ENCODE measurements at regions not wholly inside any gene's neighbourhood (a gene's known extent, or its start where the extent isn't known, plus 50 kb on each side); places are given as distances from the start of the nearest gene placed in this dataset.

- TF ChIP-seq CTCF (conservative IDR thresholded peaks at IDR 0.05; ENCODE audit: low read depth, low read length) (no peak), EZH2phosphoT487 (IDR thresholded peaks at IDR 0.05; ENCODE audit: borderline replicate concordance, low read length) (no peak), EZH2 (IDR thresholded peaks at IDR 0.05; ENCODE audit: low read length, unreplicated experiment) (no peak)
These were observed 80.3 kb upstream of the FAM169A start for GRCh38 chr5:74946471-74946870.

Data from PC-3 (cell line).